OCI-LY3 (cell line): ENCODE measurements at regions not wholly inside any gene's neighbourhood (a gene's known extent, or its start where the extent isn't known, plus 50 kb on each side); places are given as distances from the start of the nearest gene placed in this dataset.

Source experiments
- EZH2phosphoT487 ChIP-seq: fragments of 200-600 bp; shearing (Covaris generic); IDR thresholded peaks from 2 replicates; pipeline ENCODE4 v1.6.1; 2018; ENCODE audit warnings: antibody characterized with exemption, mixed run types, low read depth
- TF ChIP-seq, protein P1 (sequence below): fragments of 200-600, 300-600 bp; sonication (generic); IDR thresholded peaks from 2 replicates; pipeline ENCODE4 v1.5.1; 2014; ENCODE audit warnings: antibody characterized with exemption, low read length, low read depth

DNA sequence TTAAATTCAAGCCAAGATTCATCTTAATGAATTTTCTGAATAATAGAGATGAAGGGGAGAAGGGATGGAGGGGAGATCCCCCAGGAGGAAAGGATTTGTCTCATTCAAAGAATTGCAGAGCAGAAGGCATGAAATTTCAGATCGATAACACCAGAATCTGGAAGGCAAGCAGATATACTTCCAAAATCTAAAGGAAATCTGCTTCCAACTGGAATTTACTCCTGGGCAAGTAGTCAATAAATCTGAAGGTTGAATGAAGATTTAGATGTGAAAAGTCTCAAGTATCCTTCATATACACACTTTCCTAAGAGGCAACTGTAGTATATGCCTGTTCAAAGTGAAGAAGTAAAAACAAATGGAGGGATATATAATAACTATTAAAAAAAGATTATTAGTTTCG lies 1190.8 kb upstream of the CELF4 start:
- TF ChIP-seq, protein P1, sequence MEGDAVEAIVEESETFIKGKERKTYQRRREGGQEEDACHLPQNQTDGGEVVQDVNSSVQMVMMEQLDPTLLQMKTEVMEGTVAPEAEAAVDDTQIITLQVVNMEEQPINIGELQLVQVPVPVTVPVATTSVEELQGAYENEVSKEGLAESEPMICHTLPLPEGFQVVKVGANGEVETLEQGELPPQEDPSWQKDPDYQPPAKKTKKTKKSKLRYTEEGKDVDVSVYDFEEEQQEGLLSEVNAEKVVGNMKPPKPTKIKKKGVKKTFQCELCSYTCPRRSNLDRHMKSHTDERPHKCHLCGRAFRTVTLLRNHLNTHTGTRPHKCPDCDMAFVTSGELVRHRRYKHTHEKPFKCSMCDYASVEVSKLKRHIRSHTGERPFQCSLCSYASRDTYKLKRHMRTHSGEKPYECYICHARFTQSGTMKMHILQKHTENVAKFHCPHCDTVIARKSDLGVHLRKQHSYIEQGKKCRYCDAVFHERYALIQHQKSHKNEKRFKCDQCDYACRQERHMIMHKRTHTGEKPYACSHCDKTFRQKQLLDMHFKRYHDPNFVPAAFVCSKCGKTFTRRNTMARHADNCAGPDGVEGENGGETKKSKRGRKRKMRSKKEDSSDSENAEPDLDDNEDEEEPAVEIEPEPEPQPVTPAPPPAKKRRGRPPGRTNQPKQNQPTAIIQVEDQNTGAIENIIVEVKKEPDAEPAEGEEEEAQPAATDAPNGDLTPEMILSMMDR = no peak
- TF ChIP-seq EZH2phosphoT487 = no peak
